GM18498 (cell line): ENCODE measurements at regions not wholly inside any gene's neighbourhood (a gene's known extent, or its start where the extent isn't known, plus 50 kb on each side); places are given as distances from the start of the nearest gene placed in this dataset.

Experiments
- ATAC-seq: cut with Tn5 transposase; IDR thresholded peaks from one replicate; pipeline ENCODE4 v1.9.1; 2021; ENCODE audit warnings: mild to moderate bottlenecking, moderate library complexity; ENCODE audit not compliant: unreplicated experiment

DNA sequence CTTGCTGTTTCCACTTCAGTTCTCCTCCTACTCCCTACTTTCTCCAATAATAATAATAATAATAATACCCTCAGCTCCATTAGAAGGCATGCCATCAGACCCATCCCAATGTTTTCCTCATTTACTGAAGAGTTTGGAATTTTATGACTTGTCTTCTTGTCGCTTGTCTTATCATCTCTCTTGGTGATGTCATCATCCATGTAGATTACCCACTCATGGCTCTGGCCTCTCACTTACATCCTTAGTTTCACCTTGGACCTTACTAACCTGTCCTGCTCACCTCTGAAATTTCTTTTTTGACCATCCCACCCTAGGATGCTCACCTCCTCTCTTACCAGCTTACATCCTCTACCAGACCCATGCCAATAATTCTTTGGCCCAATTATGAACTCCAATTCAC is 329.3 kb downstream of the ACTL7B start:
- ATAC-seq: no peak

- ATAC-seq: no peak
Observed at GRCh38 chr9:108525186-108525585, 330.6 kb downstream of the ACTL7B start.

DNA sequence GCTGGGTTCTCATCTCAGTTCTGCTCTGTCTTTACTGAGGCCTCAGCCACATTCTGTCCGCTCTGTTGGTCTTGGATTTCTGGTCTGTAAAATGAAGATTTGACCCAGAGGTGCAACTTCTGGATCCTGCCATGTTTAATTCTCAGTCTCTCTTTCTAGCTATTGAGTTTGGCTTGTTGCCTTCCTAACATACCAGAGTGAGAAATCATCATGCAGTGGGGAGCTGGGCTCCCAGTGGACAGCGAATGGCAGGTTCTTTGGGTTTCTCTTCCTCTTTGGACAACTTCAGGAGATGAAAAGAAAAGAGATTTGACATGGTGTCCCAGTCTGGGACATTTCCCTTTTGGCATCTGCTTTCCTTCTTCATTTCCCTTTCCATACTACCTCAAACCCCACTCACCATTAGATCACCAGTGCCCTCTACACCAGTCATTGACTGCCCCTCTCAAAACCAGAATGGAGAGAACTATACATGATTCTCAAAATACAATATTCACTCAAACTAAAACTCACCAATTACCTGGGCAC is 334.7 kb downstream of the ACTL7B start:
- ATAC-seq: no peak

- ATAC-seq: no peak
Observed at GRCh38 chr9:108519437-108519836, 336.3 kb downstream of the ACTL7B start.

DNA sequence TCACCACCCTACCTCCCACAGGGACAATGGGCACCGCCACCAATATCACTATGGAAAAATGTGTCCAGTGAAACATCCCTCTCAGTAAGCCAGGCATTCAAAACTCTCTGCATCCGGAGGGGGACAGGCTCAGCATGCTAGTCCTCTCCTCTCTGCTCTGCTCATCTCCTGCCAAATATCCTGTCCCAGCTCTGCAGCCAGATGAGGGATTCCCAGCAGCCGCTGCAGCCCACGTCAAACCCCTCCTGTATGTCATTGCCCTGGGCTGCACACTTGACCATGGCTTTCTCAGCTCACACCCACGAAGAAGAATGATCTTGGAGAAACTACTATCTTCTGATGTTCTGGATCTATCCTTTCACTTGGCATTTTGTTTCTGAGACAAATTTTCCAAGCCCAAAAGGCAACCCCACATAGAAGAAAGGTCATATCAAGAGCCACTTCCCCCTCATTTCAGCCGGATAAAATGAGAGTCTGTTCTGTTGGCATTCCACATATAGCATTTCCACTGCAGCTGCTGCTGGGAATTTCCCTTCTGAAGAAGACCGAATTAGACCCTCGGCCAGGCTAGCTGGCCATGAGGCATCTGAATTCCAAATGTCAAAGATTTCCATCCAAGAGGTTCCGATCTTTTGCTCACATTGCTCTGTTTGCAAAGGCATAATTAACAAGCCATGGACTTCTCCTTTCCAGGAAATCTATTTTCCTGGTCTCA is 338.0 kb downstream of the ACTL7B start:
- no peak for ATAC-seq

GRCh38 chr9:108516391-108516790 is 339.4 kb downstream of the ACTL7B start:
- no peak for ATAC-seq

GRCh38 chr9:108515856-108516255 is 339.9 kb downstream of the ACTL7B start:
- ATAC-seq: no peak

DNA sequence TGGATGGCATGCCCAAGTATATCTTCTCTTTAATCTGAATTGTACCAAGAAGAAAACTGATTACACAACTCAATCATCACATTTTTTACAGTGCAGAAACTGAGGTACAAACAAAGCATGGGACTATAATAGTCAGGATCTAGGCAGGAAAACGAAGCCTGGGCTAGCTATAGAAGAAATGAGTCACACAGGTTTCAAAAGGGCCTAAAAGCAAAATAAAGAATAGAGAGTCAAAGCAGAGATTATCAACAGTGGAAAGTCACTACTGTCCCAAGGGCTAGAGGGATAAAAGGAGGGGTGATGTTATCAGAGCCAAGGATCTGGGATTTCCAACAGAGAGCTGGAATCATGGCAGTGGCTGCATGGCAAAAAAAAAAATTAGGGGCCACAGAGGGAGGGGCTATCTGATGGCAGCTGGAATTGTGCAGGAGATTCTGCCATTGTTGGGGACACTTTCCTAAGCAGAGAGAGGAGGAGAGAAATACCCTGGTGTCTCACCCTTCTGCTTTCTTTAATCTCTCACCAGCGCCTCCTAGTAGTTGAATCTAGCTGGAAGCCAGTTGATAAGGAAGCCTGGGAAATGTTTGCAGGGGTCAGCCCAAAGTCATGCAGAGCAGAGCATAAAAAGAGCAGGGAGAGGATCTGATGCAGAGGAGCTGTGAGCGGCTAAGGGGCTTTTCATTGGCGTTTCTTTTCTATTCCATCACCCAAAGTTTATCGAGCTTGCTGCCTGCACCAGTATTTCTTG is 343.2 kb downstream of the ACTL7B start:
- no peak for ATAC-seq

DNA sequence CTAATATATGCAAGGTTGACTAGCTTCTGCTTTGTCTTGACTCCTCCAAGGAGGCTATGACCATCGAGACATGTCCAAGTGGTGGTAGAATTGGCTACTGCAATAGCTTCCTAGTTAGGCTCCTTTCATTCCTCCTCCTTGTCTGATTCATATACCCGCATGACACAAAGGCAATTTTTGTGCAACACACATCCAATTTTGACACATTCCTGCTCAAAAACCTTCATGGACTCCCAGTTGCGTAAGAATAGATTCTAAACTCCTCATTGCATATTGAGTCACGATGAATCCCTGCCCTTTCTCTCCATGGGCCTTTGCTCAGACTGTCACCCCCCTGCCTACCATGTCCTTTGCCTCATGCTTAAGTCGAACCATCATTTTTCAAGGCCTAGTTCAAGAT is 344.5 kb downstream of the ACTL7B start:
- no peak for ATAC-seq

- no peak for ATAC-seq
Observed at GRCh38 chr9:108496846-108497245, 358.9 kb downstream of the ACTL7B start.

DNA sequence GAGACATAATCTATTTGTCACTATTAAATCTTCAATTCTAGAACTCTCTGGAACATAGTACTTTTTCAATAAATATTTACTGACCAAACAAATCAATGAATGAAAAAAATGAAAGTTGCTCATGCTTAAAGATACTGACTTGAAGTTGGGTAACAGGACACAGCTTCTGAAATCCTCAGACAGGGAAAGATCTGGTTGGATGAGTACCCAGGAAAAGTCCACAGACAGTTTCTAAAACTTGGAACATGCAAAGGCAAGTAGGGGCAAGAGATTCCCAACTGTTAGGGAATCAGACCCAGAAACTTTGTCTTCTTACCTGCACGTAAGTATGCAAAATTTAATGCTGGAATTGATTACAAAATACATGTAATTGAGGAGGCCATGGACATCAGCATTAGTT is 366.2 kb downstream of the ACTL7B start:
- ATAC-seq: no peak

DNA sequence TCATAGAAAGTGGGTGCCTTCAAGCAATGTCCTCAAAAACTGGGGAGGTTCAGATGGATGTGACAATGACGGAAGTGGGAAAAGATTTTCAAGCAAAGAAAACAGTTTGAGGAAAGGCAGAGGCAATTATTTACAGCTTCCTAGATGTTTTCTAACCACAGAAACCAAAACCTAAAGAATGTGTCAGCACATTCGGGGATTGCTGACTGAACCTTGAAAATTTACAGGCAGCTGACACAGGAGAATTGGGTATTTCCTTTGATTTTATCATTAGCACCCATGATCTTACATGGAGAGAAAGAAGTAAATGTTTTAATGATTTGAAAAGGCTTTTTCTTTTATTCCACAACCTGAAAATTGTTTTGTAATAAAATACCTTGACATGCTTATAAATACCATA is 369.0 kb downstream of the ACTL7B start:
- ATAC-seq: no peak

DNA sequence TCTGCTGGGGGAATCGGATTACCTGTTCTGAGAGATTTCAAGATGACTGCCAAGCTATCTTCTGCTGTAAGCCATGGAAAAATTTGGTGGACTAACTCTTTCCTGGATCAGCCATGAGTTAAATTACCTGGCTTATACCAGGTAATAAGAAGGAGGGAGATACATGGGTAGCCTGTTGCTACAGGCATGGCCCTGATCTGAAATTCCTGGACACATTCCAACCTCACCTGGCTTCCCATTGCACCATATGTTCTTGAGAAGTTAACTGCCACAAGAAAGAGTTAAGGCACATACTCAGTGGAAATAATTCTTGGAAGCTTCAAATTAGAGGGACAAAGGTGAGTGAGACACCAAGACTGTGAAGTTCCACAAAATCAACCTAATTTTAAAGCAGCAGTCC is 371.3 kb downstream of the ACTL7B start:
- no peak for ATAC-seq

DNA sequence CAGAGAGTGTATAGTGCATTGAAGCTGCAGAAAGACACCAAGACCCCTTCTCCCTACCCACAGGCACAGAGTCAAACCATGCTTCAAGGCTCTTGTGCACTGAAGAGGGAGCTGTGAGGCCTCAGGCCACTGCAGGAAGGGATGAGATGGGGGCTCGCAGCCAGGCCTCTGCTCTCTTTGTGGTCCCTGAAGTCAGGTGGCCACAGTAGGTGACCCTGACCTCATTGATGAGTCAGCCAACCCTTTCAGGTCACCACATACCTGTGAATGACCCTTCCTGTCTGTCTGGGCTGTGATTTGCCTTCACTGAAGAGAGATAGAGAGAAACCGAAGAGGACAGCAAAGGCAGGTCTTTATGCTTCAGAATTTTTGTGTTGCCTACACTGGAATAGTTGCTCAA is 372.1 kb downstream of the ACTL7B start:
- ATAC-seq: no peak

- ATAC-seq: peak; percentile 44
Observed at GRCh38 chr9:108479989-108480652, 375.7 kb downstream of the ACTL7B start.

- peak; percentile 80 for ATAC-seq
Observed at GRCh38 chr9:108478431-108479332, 377.1 kb downstream of the ACTL7B start.

DNA sequence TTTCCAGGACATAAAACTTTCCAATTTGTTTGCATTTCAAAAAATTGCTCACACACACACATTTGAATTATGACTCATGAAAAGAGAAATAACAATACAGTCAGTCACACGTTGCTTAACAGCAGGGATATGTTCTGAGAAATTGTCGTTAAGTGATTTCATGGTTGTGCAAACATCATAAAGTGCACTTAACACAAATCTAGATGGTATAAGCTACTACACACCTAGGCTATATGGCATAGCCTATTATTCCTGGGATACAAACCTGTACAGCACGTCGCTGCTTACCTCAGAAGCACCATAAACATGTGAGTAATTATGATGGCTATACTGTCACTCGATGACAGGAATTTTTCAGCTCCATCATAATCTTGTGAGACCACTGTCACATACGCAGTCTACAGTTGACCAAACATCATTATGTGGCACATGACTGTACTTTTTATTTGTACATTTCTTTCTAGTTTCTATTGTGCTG is 378.2 kb downstream of the ACTL7B start:
- ATAC-seq: no peak

GRCh38 chr9:108476574-108476973 is 379.2 kb downstream of the ACTL7B start:
- no peak for ATAC-seq

DNA sequence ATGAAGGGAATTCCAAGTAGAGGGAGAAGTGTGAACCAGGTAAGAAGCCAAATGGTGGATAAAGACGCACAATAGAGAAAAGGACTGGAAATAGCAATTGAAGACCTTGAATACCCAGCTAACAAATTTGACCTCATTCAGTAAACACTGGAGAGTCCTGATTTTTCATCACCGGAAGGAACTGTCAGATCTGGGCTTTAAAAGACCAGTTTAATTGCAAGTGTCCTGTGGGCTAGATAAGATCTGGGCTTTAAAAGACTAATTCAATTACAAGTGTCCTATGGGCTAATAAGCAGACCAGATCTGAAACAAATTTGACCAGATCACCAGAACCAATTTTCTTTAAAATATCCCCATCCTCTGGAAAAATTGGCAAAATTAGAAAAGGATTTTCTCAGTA is 380.0 kb downstream of the ACTL7B start:
- ATAC-seq: no peak

DNA sequence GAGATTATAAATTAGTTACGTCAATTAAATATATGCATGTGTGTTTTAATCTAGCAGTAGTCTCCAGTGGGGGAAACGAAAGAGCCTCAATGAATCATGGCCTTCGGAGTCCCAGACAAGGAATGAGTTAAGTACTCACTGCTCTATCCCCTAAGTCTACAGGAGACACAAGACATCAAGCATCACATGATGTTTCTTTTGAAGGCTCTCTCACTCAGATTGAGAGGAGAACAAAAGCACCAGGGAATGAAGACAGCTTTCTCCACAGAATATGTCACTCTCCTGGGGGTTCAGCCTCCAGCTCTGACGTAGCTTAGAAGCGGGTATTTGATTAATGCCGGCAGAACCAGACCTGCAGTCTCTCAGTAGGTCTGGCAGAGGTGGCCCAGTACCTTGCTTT is 381.4 kb downstream of the ACTL7B start:
- ATAC-seq: no peak
